Activated CD4-positive, alpha-beta memory T cell treated with anti-CD3 and anti-CD28 coated beads, Interleukin-2, amount 10 ng/mL, durations not matched to agents 7 days and 5 days (primary cell): ENCODE measurements at regions not wholly inside any gene's neighbourhood (a gene's known extent, or its start where the extent isn't known, plus 50 kb on each side); places are given as distances from the start of the nearest gene placed in this dataset.

Experiments
- CTCF ChIA-PET: fragments of 350-600 bp; sonication (Branson Sonifier 250); formaldehyde crosslinking; loops from one replicate; lab custom pipeline; 2021; ENCODE audit warnings: antibody characterized with exemption, inconsistent platforms; lab: Charles Lee
- POLR2A ChIA-PET: fragments of 350-600 bp; sonication (Branson Sonifier 250); formaldehyde crosslinking; loops from one replicate; lab custom pipeline; 2021; ENCODE audit warnings: antibody characterized with exemption; lab: Charles Lee
- DNase-seq: peaks from one replicate; pipeline ENCODE4 v3.0.0-alpha.2; 2020
- H3K27ac Mint-ChIP-seq: one replicate; pipeline ENCODE4 v1.8.0; 2021; ENCODE audit warnings: mild to moderate bottlenecking, mixed read lengths
- H3K27me3 Mint-ChIP-seq: one replicate; pipeline ENCODE4 v1.8.0; 2021; ENCODE audit warnings: mixed read lengths
- H3K36me3 Mint-ChIP-seq: one replicate; pipeline ENCODE4 v1.8.0; 2021; ENCODE audit warnings: low read depth, mixed read lengths
- H3K4me1 Mint-ChIP-seq: one replicate; pipeline ENCODE4 v1.8.0; 2021; ENCODE audit warnings: mixed read lengths
- H3K4me3 Mint-ChIP-seq: one replicate; pipeline ENCODE4 v1.8.0; 2021; ENCODE audit warnings: mild to moderate bottlenecking, mixed read lengths
- H3K9me3 Mint-ChIP-seq: one replicate; pipeline ENCODE4 v1.8.0; 2021; ENCODE audit warnings: mixed read lengths

GRCh38 chr11:116173941-116174911 is 598.6 kb downstream of the BUD13 start:
- ChIA-PET POLR2A (no interaction called here), CTCF (interaction anchor here (0.7 kb wide), 1 partner anchor 108 kb away, joined by 5 read pairs; no protein-coding TSS in a partner anchor)
- no peak overlapping the region for H3K27ac Mint-ChIP-seq
- no peak overlapping the region for H3K4me3 Mint-ChIP-seq
- H3K4me1 Mint-ChIP-seq, result no peaks in the 10 kb centered on the region
- H3K36me3 Mint-ChIP-seq, result no peaks in the 10 kb centered on the region
- no peaks in the 10 kb centered on the region for H3K27me3 Mint-ChIP-seq
- DNase-seq, result no peak
- no peaks in the 10 kb centered on the region for H3K9me3 Mint-ChIP-seq

DNA sequence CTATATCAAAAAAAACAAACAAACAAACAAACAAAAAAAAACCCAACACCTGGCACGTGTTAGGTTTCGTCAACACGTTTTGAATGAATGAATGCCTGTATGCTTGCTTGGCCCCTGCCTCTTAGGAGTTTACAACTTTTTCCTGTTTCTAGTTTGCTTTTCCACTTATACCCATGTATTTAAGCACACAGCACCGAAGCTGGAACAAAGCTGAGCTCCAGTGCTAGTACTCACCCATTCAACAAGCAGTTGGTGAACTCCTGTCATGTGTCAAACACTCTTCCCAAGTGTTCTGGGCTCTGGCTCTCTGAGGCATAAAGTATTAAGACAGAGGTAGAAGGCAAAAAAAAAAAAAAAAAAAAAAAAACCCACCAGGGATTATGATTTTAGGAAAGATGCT is 599.3 kb downstream of the BUD13 start:
- POLR2A ChIA-PET, result no interaction called here
- Mint-ChIP-seq H3K4me1 (no peaks in the 10 kb centered on the region), H3K36me3 (no peaks in the 10 kb centered on the region), H3K4me3 (no peak overlapping the region), H3K27ac (no peak overlapping the region), H3K9me3 (no peaks in the 10 kb centered on the region), H3K27me3 (no peaks in the 10 kb centered on the region)
- no peak for DNase-seq
- CTCF ChIA-PET, result interaction anchor here (0.7 kb wide), 1 partner anchor 109 kb away, joined by 5 read pairs; no protein-coding TSS in a partner anchor

- Mint-ChIP-seq H3K27me3 (no peaks in the 10 kb centered on the region), H3K36me3 (no peaks in the 10 kb centered on the region), H3K4me1 (no peaks in the 10 kb centered on the region), H3K27ac (no peak overlapping the region), H3K4me3 (no peak overlapping the region), H3K9me3 (no peaks in the 10 kb centered on the region)
- no peak for DNase-seq
- CTCF ChIA-PET, result no interaction called here
- POLR2A ChIA-PET, result no interaction called here
Observed at GRCh38 chr11:116172851-116173250, 599.9 kb downstream of the BUD13 start.

GRCh38 chr11:116172156-116172555 is 600.6 kb downstream of the BUD13 start:
- ChIA-PET CTCF (no interaction called here), POLR2A (no interaction called here)
- no peak overlapping the region for H3K27ac Mint-ChIP-seq
- H3K9me3 Mint-ChIP-seq, result no peaks in the 10 kb centered on the region
- H3K4me3 Mint-ChIP-seq, result no peak overlapping the region
- no peak for DNase-seq
- no peaks in the 10 kb centered on the region for H3K4me1 Mint-ChIP-seq
- H3K27me3 Mint-ChIP-seq, result no peaks in the 10 kb centered on the region
- no peaks in the 10 kb centered on the region for H3K36me3 Mint-ChIP-seq

DNA sequence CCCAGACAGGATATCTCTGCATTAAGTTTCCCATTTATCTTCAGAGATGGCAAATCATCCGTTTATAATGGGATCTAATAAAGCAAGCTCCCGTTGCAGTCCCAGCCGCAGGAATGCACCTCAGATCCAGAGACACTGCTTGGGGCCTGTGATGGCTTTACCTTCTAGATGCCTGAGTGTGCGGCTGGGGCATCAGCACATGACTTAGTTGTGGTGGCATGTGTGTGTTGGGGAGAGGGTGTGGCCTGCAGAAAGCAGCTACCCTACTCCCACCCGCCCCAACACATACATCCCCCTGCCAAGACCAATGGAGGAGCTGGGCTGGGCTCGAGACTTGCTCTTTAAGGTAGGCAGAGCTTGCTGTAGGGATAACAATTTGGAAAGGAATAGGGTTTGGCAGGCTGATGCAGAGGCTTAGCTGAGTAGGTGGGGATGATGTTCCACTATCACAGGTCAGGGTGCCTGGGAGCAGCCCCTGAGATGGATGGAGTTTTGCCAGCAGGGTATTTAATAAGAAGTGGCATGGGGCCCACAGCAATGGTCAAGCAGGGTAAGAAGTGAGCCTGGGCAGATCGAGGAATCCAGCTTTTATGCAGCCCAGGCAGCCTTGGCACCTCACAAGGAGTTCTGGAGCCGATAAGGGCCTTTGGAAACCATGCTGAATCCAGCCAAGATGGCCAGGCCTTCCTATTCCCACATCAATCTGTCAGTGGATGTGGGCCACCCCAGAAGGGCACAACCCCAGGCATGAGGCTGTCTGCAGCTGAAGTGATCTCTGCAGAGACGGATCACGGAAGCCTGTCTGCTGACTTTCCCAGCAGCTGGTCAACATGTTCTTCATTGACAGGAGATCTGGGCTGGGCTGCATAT is 601.3 kb downstream of the BUD13 start:
- POLR2A ChIA-PET, result no interaction called here
- H3K36me3 Mint-ChIP-seq, result no peaks in the 10 kb centered on the region
- H3K27me3 Mint-ChIP-seq, result no peaks in the 10 kb centered on the region
- DNase-seq, result no peak
- H3K9me3 Mint-ChIP-seq, result no peaks in the 10 kb centered on the region
- no peaks in the 10 kb centered on the region for H3K4me1 Mint-ChIP-seq
- CTCF ChIA-PET, result no interaction called here
- H3K27ac Mint-ChIP-seq, result no peak overlapping the region
- no peak overlapping the region for H3K4me3 Mint-ChIP-seq

DNA sequence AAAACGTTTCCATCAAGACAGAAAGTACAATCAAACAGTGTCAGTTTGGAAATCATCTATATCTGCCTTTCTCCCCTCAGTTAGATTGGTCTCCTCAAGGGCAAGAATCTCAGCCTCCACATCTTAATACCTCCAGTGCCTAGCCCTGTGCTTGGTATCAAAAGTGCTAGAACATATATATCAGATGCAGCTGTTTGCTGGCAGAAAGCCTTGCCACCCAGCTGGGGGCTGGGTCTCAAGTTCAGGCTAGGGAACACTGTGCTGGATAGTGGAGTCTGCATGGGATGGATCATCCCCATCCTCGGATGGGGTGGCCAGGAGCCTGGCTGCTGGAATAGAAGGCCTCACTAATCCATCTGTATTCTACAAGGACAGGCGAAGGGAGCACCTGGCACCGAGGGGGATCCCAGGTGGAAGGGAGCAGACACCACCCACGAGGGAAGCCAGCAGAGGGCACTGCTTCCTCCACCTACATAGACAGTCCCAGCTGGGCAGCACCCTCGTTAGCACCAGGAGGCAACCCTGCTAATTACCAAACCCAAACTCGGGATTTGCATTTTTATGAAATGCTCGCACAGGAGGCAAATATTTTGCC is 602.2 kb downstream of the BUD13 start:
- ChIA-PET CTCF (no interaction called here), POLR2A (no interaction called here)
- Mint-ChIP-seq H3K27me3 (no peaks in the 10 kb centered on the region), H3K4me1 (no peaks in the 10 kb centered on the region), H3K4me3 (no peak overlapping the region), H3K9me3 (no peaks in the 10 kb centered on the region), H3K27ac (no peak overlapping the region), H3K36me3 (no peaks in the 10 kb centered on the region)
- DNase-seq, result no peak

DNA sequence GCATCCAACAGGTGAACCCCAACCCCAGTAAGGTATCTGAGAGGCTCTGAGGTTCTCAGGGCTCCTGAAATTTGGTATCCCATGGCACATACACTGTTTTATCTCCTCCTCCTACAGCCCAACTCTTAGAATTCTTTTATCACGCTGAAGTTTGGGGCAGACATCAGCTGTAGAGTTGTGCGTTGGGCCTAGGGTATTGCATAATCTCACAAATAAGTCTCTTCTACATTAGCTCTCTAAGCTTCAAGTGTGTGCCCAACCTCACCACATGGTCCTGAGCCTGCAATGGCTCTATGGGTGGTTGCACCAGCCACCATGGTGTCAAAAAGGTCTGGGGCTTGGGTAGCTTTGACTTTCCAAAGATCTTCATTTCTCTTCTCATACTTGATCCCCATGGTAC is 603.0 kb downstream of the BUD13 start:
- H3K4me1 Mint-ChIP-seq, result no peaks in the 10 kb centered on the region
- H3K36me3 Mint-ChIP-seq, result no peaks in the 10 kb centered on the region
- H3K27me3 Mint-ChIP-seq, result no peaks in the 10 kb centered on the region
- no peak overlapping the region for H3K4me3 Mint-ChIP-seq
- CTCF ChIA-PET, result no interaction called here
- no peak overlapping the region for H3K27ac Mint-ChIP-seq
- no peak for DNase-seq
- POLR2A ChIA-PET, result no interaction called here
- no peaks in the 10 kb centered on the region for H3K9me3 Mint-ChIP-seq

DNA sequence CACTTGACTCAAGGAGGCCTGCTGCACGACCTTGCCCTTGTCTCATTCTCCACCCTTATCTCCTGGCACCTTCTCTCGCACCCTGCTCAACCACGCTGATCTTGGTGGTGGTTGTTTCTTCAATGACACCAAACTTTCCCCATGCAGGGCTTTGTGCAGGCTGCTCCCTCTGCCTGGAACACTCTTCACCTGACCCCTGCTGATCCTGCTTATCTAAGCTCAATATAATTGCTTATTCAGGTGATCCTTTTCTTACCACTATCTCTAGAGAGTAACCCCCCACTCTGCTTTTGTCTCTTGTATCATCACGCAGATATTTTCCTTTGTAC is 604.4 kb downstream of the BUD13 start:
- Mint-ChIP-seq H3K9me3 (no peaks in the 10 kb centered on the region), H3K27me3 (no peaks in the 10 kb centered on the region), H3K27ac (no peak overlapping the region), H3K4me1 (no peaks in the 10 kb centered on the region), H3K4me3 (no peak overlapping the region), H3K36me3 (no peaks in the 10 kb centered on the region)
- POLR2A ChIA-PET, result no interaction called here
- CTCF ChIA-PET, result no interaction called here
- no peak for DNase-seq

- H3K27ac Mint-ChIP-seq, result no peak overlapping the region
- CTCF ChIA-PET, result no interaction called here
- no peaks in the 10 kb centered on the region for H3K36me3 Mint-ChIP-seq
- DNase-seq, result no peak
- no peak overlapping the region for H3K4me3 Mint-ChIP-seq
- no peaks in the 10 kb centered on the region for H3K27me3 Mint-ChIP-seq
- POLR2A ChIA-PET, result no interaction called here
- H3K4me1 Mint-ChIP-seq, result no peaks in the 10 kb centered on the region
- no peaks in the 10 kb centered on the region for H3K9me3 Mint-ChIP-seq
Observed at GRCh38 chr11:116167706-116168458, 604.9 kb downstream of the BUD13 start.

GRCh38 chr11:116166573-116167465 is 606.0 kb downstream of the BUD13 start:
- Mint-ChIP-seq H3K4me1 (no peaks in the 10 kb centered on the region), H3K36me3 (no peaks in the 10 kb centered on the region), H3K9me3 (no peaks in the 10 kb centered on the region), H3K27ac (no peak overlapping the region), H3K27me3 (no peaks in the 10 kb centered on the region), H3K4me3 (no peak overlapping the region)
- DNase-seq, result no peak
- ChIA-PET CTCF (no interaction called here), POLR2A (no interaction called here)

DNA sequence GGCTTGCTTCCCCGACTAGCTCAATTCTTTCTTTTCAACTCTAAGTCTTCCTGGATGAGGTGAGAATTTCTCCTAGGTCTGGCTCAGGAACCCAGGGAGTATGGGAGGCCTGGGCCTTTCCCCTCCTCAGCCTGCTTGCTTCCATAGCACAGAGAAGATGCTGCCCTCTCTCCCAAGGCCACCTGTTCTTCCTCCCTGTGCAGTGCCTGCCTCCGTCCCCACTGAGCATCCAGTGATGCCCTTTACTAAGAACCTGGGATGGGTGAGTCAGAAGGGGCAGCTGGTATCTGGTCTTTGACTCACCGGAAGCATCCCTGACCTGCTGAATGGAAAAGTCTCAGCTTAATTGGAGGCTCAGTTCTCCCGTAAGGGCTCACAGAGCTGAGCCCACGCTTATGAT is 607.9 kb downstream of the BUD13 start:
- Mint-ChIP-seq H3K4me1 (no peaks in the 10 kb centered on the region), H3K27ac (no peak overlapping the region), H3K4me3 (no peak overlapping the region), H3K27me3 (no peaks in the 10 kb centered on the region), H3K36me3 (no peaks in the 10 kb centered on the region), H3K9me3 (no peaks in the 10 kb centered on the region)
- no peak for DNase-seq
- ChIA-PET CTCF (no interaction called here), POLR2A (no interaction called here)

GRCh38 chr11:116162886-116163230 is 609.9 kb downstream of the BUD13 start:
- Mint-ChIP-seq H3K9me3 (no peaks in the 10 kb centered on the region), H3K36me3 (no peaks in the 10 kb centered on the region), H3K27me3 (no peaks in the 10 kb centered on the region), H3K27ac (no peak overlapping the region), H3K4me1 (no peaks in the 10 kb centered on the region), H3K4me3 (no peak overlapping the region)
- POLR2A ChIA-PET, result no interaction called here
- CTCF ChIA-PET, result no interaction called here
- no peak for DNase-seq
